NCI-H1930 (cell line): ENCODE measurements at regions not wholly inside any gene's neighbourhood (a gene's known extent, or its start where the extent isn't known, plus 50 kb on each side); places are given as distances from the start of the nearest gene placed in this dataset.

Experiments
- DNase-seq, 2 experiments: peaks; one replicate each; lab custom pipeline; 2025; lab: John Stamatoyannopoulos, UW

GRCh38 chr11:45724153-45724552 lies 58.7 kb upstream of the CHST1 start:
- no peak for DNase-seq

DNA sequence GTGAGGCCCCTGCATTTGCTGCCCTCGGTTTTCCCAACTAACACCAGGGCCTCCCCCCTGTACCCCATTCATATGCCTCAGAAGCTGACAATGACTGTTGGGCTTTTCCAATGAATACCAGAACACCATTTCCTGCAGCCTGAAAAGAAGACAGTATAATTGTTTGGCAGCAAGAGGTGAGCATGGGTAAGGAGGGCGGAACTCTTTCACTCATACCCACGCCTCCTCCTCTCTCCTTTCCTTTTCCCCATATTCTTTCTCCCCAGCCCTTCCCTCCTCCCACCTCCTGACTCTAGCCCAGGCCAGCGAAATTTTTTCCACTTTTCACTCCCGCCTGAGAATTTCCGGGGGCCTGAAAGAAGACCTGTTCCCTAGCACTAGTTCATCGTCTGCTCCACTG lies 58.0 kb upstream of the CHST1 start:
- DNase-seq: no peak

DNA sequence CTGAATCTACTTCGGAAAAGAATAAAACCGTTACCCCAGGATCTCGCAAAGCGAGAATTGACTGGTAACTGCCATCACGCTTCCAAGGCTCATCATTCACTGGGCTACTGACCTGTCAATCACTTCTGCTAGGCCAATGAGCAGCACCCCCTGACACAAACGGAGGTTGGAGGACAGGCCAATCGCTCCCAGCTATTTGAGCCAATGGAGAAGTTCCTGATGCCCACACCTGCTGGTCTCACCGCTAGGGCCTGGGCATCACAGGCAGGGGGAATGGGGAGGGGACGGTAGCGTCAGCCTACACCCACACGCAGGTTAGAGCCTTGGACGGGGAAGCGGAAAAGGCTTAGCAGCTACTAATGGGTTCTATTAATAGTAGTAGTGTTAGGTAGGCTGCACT lies 56.7 kb upstream of the CHST1 start:
- DNase-seq: peak in 1 of 2 experiments; percentile 21

DNA sequence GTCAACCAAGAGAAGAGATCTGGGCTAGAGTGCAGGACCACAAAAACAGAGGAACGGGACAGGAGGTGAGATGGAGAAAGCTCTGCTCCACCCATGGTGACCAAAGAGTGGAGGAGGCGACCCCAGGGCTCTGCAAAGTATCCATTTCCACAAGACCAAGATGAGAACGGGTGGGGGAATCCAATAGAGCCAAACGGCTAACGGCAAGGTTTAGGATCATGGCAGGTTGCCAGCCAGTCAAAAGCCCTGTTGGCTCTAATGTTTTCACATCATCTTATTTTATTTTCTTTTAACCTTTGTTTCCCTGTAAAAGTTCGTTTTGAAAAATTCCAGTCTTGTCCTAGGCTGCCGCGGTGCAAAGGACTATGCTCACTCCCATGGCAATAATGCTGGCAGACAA lies 52.1 kb upstream of the CHST1 start:
- no peak for DNase-seq

DNA sequence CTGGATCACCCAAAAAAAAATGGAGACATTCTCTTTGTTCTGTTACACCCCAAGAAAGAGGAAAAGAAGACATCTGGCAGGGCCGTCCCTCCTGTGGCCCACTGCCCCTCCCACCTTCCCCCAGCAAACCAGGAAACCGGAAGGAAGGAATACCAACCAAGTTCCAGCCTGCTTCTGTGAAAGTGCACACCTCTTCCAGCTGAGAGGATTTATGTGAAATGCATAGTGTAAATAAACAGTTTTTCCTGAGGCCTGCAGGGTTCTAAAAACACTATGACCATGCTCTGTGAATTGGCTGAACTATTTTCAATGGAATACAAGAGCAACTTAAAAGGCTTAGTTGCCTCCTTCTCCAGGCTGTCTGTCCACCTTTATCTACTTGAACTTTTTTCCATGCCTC lies 50.0 kb upstream of the CHST1 start:
- DNase-seq: no peak
